Gastrocnemius medialis (tissue), 4 donors: ENCODE measurements at regions not wholly inside any gene's neighbourhood (a gene's known extent, or its start where the extent isn't known, plus 50 kb on each side); places are given as distances from the start of the nearest gene placed in this dataset.
A peak's percentile ranks its signal among the peaks of the same experiment; 100 is the strongest.

Experiments
- ATAC-seq, 2 donors: fragments of 150-250 bp; one replicate each; pipeline ENCODE4 v1.9.1; 2016
- DNase-seq, 2 donors: peaks; one replicate each; pipeline ENCODE4 v3.0.0-alpha.2; 2019
- H3K27ac ChIP-seq, 4 donors: fragments of 200-600 bp; sonication (generic); 1 replicate in 1 of 4; 2 replicates in 3 of 4; pipeline ENCODE4 v1.5.1; 2016 to 2018; ENCODE audit warnings: mild to moderate bottlenecking in 2 of 4, moderate library complexity in 1 of 4
- H3K27me3 ChIP-seq, 3 donors: fragments of 200-600 bp; sonication (generic) in 2 of 3; 1 replicate in 1 of 3; 2 replicates in 2 of 3; pipeline versions ENCODE4 v1.5.1 to v1.6.0; 2016 to 2019; ENCODE audit warnings: mild to moderate bottlenecking in 1 of 3, moderate library complexity in 1 of 3
- H3K36me3 ChIP-seq, 2 donors: fragments of 200-600 bp; sonication (generic) in 1 of 2; one replicate each; pipeline ENCODE4 v1.5.1; 2017 to 2018
- H3K4me1 ChIP-seq, 2 donors: fragments of 200-600 bp; sonication (generic) in 1 of 2; one replicate each; pipeline ENCODE4 v1.5.1; 2016 to 2017; ENCODE audit warnings: mild to moderate bottlenecking in 2 of 2
- H3K4me3 ChIP-seq, 4 donors: fragments of 200-600 bp; sonication (generic) in 3 of 4; 1 replicate in 1 of 4; 2 replicates in 3 of 4; pipeline ENCODE4 v1.5.1; 2016 to 2019; ENCODE audit warnings: mild to moderate bottlenecking in 2 of 4
- H3K9me3 ChIP-seq, 3 donors: fragments of 200-600 bp; sonication (generic) in 2 of 3; 1 replicate in 1 of 3; 2 replicates in 2 of 3; pipeline ENCODE4 v1.5.1; 2016 to 2019
- POLR2A ChIP-seq, 2 donors: fragments of 450-650 bp; IDR thresholded peaks; one replicate each; pipeline ENCODE4 v1.6.1; 2017; ENCODE audit warnings: antibody characterized with exemption in 2 of 2, mild to moderate bottlenecking in 2 of 2, moderate library complexity in 2 of 2
- in situ Hi-C, 4 donors: fragments of 200-750 bp; cut with MboI; loops; one replicate each; pipeline versions ENCODE4 v1.15.0 to v1.8.0; 2017; ENCODE audit warnings: low sequenced_read_pairs in 4 of 4
- intact Hi-C: fragments of 100-400 bp; cut with DNase I; formaldehyde crosslinking; loops from one replicate; pipeline ENCODE4 v1.15.1; 2023; ENCODE audit warnings: low total_unique reads
- TF ChIP-seq, protein P1 (sequence below), 5 experiments: fragments of 450-650 bp in 3 of 5; fragments of 200-600 bp in 2 of 5; sonication (generic) in 2 of 5; IDR thresholded peaks in 4 of 5; conservative IDR thresholded peaks in 1 of 5; 1 replicate in 4 of 5; 2 replicates in 1 of 5; pipeline ENCODE4 v1.5.1; 2016 to 2019; ENCODE audit warnings: antibody characterized with exemption in 5 of 5, mild to moderate bottlenecking in 3 of 5, moderate library complexity in 3 of 5

DNA sequence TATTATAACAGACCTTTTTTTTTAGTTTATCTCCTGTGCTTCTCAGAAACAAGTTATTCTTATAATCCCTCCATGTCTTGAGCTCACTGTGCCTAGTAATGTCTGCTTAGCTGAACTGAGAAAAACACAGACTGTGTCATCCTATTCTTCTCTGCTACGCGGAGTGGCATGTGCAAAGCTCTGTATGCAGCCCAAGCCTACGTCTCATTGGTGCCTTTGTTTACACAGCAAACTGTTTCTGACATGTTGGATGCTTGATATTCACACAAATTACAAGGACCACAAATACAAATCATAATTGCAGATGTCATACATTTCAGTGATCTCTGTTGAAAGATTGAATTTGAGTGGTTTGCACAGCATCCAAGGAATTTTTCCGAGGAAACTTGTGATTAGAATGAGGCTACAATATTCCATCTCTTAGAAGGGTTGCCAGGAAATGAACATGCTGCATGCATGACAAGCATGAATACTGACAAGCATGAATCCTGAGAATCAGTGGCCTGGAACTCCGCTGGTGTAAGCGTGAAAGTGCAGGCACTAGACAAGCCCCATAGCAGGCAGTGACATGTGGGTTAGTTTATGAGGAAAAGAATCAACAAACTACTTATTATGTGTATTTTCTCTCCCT lies 128.4 kb upstream of the SGK1 start:
- in situ Hi-C loops, result no loop called here
- no peaks in the 10 kb centered on the region for H3K27me3 ChIP-seq
- no peak for ATAC-seq

DNA sequence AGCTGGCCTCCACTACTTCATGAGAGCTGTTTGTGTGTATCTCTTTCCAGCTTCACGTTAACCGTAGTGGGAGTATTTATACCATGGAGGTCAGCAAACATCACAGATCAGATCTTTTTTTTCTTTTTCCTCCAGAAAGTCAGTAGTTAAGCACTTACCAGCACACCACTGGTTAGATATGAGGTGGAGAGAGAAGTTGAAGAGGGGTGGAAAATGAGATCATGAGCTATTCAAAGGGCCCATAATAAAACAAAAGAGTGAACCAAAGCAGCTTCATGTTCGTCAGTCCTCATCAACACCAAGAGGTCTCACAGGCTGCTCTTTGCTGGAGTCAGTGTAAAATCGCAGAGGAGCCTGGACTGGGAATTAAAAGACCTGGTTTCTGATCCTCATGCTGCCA lies 125.1 kb upstream of the SGK1 start:
- H3K9me3 ChIP-seq, result no peaks in the 10 kb centered on the region
- TF ChIP-seq, protein P1, sequence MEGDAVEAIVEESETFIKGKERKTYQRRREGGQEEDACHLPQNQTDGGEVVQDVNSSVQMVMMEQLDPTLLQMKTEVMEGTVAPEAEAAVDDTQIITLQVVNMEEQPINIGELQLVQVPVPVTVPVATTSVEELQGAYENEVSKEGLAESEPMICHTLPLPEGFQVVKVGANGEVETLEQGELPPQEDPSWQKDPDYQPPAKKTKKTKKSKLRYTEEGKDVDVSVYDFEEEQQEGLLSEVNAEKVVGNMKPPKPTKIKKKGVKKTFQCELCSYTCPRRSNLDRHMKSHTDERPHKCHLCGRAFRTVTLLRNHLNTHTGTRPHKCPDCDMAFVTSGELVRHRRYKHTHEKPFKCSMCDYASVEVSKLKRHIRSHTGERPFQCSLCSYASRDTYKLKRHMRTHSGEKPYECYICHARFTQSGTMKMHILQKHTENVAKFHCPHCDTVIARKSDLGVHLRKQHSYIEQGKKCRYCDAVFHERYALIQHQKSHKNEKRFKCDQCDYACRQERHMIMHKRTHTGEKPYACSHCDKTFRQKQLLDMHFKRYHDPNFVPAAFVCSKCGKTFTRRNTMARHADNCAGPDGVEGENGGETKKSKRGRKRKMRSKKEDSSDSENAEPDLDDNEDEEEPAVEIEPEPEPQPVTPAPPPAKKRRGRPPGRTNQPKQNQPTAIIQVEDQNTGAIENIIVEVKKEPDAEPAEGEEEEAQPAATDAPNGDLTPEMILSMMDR (IDR thresholded peaks at IDR 0.05 in 4 of 5, conservative IDR thresholded peaks at IDR 0.05 in 1 of 5), result no peak
- no peaks in the 10 kb centered on the region for H3K27me3 ChIP-seq
- no peak overlapping the region for H3K27ac ChIP-seq
- in situ Hi-C loops, result no loop called here
- no peaks in the 10 kb centered on the region for H3K36me3 ChIP-seq
- peaks cover 13 to 19% of the 10 kb centered on the region in 2 donors for H3K4me1 ChIP-seq
- intact Hi-C loops, result no loop called here
- DNase-seq, result no peak
- no peak overlapping the region for H3K4me3 ChIP-seq
- ATAC-seq, result no peak

More for the DNA sequence above, 128.4 kb upstream of the SGK1 start:
- Histone ChIP-seq H3K9me3 (no peaks in the 10 kb centered on the region), H3K36me3 (no peaks in the 10 kb centered on the region), H3K4me3 (no peak overlapping the region), H3K4me1 (peaks cover 13 to 27% of the 10 kb centered on the region in 2 donors), H3K27ac (no peak overlapping the region)
- no peak for TF ChIP-seq POLR2A (IDR thresholded peaks at IDR 0.05)
- TF ChIP-seq, protein P1 (IDR thresholded peaks at IDR 0.05 in 4 of 5, conservative IDR thresholded peaks at IDR 0.05 in 1 of 5), result no peak
- intact Hi-C loops, result no loop called here
- no peak for DNase-seq

DNA sequence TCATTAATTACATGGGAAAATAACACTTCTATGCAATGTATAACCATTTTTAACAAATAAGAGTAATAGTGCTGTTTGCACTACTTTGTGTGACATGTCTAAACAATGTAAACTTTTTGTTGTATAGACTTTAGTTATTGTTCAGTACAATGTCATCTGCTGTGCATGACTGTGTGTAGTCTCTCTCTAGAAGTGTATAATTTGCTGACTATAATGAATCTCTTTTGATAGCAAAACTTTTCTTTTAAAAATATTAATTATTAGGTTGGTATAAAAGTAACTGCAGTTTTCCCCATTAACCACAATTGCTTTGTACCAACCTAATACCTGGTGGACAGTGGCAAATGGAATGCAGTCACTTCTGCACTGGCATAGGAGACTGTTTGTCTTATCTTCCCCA lies 124.2 kb upstream of the SGK1 start:
- in situ Hi-C loops, result no loop called here
- no peaks in the 10 kb centered on the region for H3K27me3 ChIP-seq
- no peak for DNase-seq
- H3K4me1 ChIP-seq, result peaks cover 7 to 12% of the 10 kb centered on the region in 2 donors
- TF ChIP-seq, protein P1 (IDR thresholded peaks at IDR 0.05 in 4 of 5, conservative IDR thresholded peaks at IDR 0.05 in 1 of 5), result no peak
- no peak for TF ChIP-seq POLR2A (IDR thresholded peaks at IDR 0.05)
- intact Hi-C loops, result no loop called here
- H3K27ac ChIP-seq, result no peak overlapping the region
- H3K9me3 ChIP-seq, result no peaks in the 10 kb centered on the region
- no peak for ATAC-seq
- H3K4me3 ChIP-seq, result no peak overlapping the region
- no peaks in the 10 kb centered on the region for H3K36me3 ChIP-seq

- in situ Hi-C loops (no loop called here), intact Hi-C loops (no loop called here)
- Histone ChIP-seq H3K4me3 (no peak overlapping the region), H3K36me3 (no peaks in the 10 kb centered on the region), H3K27me3 (no peaks in the 10 kb centered on the region), H3K27ac (no peak overlapping the region), H3K4me1 (peaks cover 0 to 16% of the 10 kb centered on the region in 2 donors), H3K9me3 (no peaks in the 10 kb centered on the region)
- ATAC-seq (no peak), DNase-seq (no peak)
- TF ChIP-seq POLR2A (IDR thresholded peaks at IDR 0.05), result no peak
- TF ChIP-seq, protein P1 (IDR thresholded peaks at IDR 0.05 in 4 of 5, conservative IDR thresholded peaks at IDR 0.05 in 1 of 5), result no peak
Measured at GRCh38 chr6:134438837-134439236, 120.9 kb upstream of the SGK1 start.

DNA sequence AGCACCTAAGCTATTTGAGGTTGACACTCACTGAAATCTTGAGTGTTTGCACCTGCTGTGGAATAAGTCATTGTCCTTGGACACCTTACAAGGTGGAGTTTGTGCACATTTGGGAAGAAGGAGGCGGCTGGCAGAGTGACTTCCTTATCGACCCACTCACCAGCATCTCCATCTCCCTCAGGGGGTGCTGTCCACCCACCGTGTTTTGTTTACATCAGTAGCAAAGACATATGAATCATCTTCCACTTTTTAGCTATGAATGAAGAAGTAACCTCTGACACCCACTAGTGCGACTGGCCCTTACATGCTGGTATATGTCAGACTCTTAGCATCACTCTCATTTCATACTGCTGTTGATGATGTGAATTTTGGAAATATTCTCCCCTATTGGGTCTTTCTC lies 119.5 kb upstream of the SGK1 start:
- Histone ChIP-seq H3K4me1 (peaks cover 0 to 16% of the 10 kb centered on the region in 2 donors), H3K9me3 (no peaks in the 10 kb centered on the region), H3K36me3 (no peaks in the 10 kb centered on the region), H3K27me3 (no peaks in the 10 kb centered on the region), H3K4me3 (no peak overlapping the region), H3K27ac (peak overlapping the region in 1 of 4 donors; percentile 64)
- DNase-seq (peak in 1 of 2 donors; percentile 33), ATAC-seq (peak; percentile 51 to 69)
- in situ Hi-C loops, result no loop called here
- intact Hi-C loops, result no loop called here
- TF ChIP-seq POLR2A (IDR thresholded peaks at IDR 0.05), result no peak
- TF ChIP-seq, protein P1 (IDR thresholded peaks at IDR 0.05 in 4 of 5, conservative IDR thresholded peaks at IDR 0.05 in 1 of 5), result no peak
